H9 (cell line): ENCODE measurements at regions not wholly inside any gene's neighbourhood (a gene's known extent, or its start where the extent isn't known, plus 50 kb on each side); places are given as distances from the start of the nearest gene placed in this dataset.
A peak's percentile ranks its signal among the peaks of the same experiment; 100 is the strongest.

Experiments
- DNase-seq: peaks from one replicate; pipeline ENCODE4 v3.0.0-alpha.2; 2017
- H2AFZ ChIP-seq: one replicate; pipeline ENCODE4 v1.6.1; 2013; ENCODE audit warnings: mild to moderate bottlenecking, low read length, control low read depth, moderate library complexity
- H2AK5ac ChIP-seq: 2 replicates; pipeline ENCODE4 v1.6.1; 2013; ENCODE audit warnings: low read length, control low read depth, mixed read lengths; ENCODE audit not compliant: insufficient read length
- H2BK120ac ChIP-seq: one replicate; pipeline ENCODE4 v1.6.1; 2013; ENCODE audit warnings: low read depth, mild to moderate bottlenecking, low read length, control low read depth, inconsistent platforms; ENCODE audit not compliant: poor library complexity, severe bottlenecking
- H2BK12ac ChIP-seq: 2 replicates; pipeline ENCODE4 v1.6.1; 2013; ENCODE audit warnings: low read length, control low read depth, mixed read lengths, low read depth; ENCODE audit not compliant: insufficient read length
- H2BK15ac ChIP-seq: 2 replicates; pipeline ENCODE4 v1.6.1; 2013; ENCODE audit warnings: low read depth, low read length, control low read depth
- H2BK20ac ChIP-seq: one replicate; pipeline ENCODE4 v1.6.1; 2013; ENCODE audit warnings: low read depth, mild to moderate bottlenecking, low read length, control low read depth, inconsistent platforms; ENCODE audit not compliant: poor library complexity, severe bottlenecking
- H2BK5ac ChIP-seq: 2 replicates; pipeline ENCODE4 v1.6.1; 2013; ENCODE audit warnings: low read length, control low read depth, mixed read lengths; ENCODE audit not compliant: insufficient read length
- H3K14ac ChIP-seq: 2 replicates; pipeline ENCODE4 v1.6.1; 2013; ENCODE audit warnings: low read length, control low read depth; ENCODE audit not compliant: insufficient read depth
- H3K18ac ChIP-seq: 2 replicates; pipeline ENCODE4 v1.6.1; 2013; ENCODE audit warnings: low read depth, mild to moderate bottlenecking, mixed read lengths, low read length, control low read depth; ENCODE audit not compliant: insufficient read length
- H3K23ac ChIP-seq: 2 replicates; pipeline ENCODE4 v1.6.1; 2013; ENCODE audit warnings: low read length, control low read depth, mixed read lengths, low read depth; ENCODE audit not compliant: insufficient read length
- H3K23me2 ChIP-seq: 2 replicates; pipeline ENCODE4 v1.6.1; 2013; ENCODE audit warnings: low read depth, mild to moderate bottlenecking, mixed read lengths, low read length, control low read depth; ENCODE audit not compliant: insufficient read length, poor library complexity, severe bottlenecking
- H3K27ac ChIP-seq: 2 replicates; pipeline ENCODE4 v1.5.1; 2013; ENCODE audit warnings: low read length, control low read depth, mixed read lengths, low read depth; ENCODE audit not compliant: insufficient read length
- H3K27me3 ChIP-seq: 2 replicates; pipeline ENCODE4 v1.6.1; 2013; ENCODE audit warnings: low read length, control low read depth, inconsistent platforms; ENCODE audit not compliant: insufficient read depth
- H3K4ac ChIP-seq: 2 replicates; pipeline ENCODE4 v1.6.1; 2013; ENCODE audit warnings: low read depth, mild to moderate bottlenecking, control low read depth, inconsistent platforms, low read length, moderate library complexity
- H3K4me1 ChIP-seq: 2 replicates; pipeline ENCODE4 v1.6.1; 2013; ENCODE audit warnings: low read length, control low read depth, inconsistent platforms; ENCODE audit not compliant: insufficient read depth
- H3K4me2 ChIP-seq: 2 replicates; pipeline ENCODE4 v1.6.1; 2013; ENCODE audit warnings: low read length, control low read depth, mixed read lengths; ENCODE audit not compliant: insufficient read length, insufficient read depth
- H3K56ac ChIP-seq: 2 replicates; pipeline ENCODE4 v1.6.1; 2013; ENCODE audit warnings: low read depth, mild to moderate bottlenecking, mixed read lengths, low read length, control low read depth; ENCODE audit not compliant: insufficient read length
- H3K79me1 ChIP-seq: 2 replicates; pipeline ENCODE4 v1.6.1; 2013; ENCODE audit warnings: low read depth, mild to moderate bottlenecking, moderate library complexity, low read length, control low read depth, inconsistent platforms; ENCODE audit not compliant: insufficient read depth, poor library complexity, severe bottlenecking
- H3K79me2 ChIP-seq: 2 replicates; pipeline ENCODE4 v1.6.1; 2013; ENCODE audit warnings: low read length, control low read depth, inconsistent platforms; ENCODE audit not compliant: insufficient read depth
- H3K9ac ChIP-seq: 2 replicates; pipeline ENCODE4 v1.6.1; 2013; ENCODE audit warnings: low read length, control low read depth, mixed read lengths; ENCODE audit not compliant: insufficient read length; ENCODE audit errors: extremely low read depth
- H3K9me3 ChIP-seq: one replicate; pipeline ENCODE4 v1.6.1; 2013; ENCODE audit warnings: low read depth, low read length, inconsistent platforms; ENCODE audit not compliant: control insufficient read depth
- H3T11ph ChIP-seq: one replicate; pipeline ENCODE4 v1.6.1; 2013; ENCODE audit warnings: mild to moderate bottlenecking, low read length, control low read depth, inconsistent platforms
- H4K20me1 ChIP-seq: one replicate; pipeline ENCODE4 v1.6.1; 2013; ENCODE audit not compliant: control insufficient read depth, insufficient read length, insufficient read depth
- H4K5ac ChIP-seq: 2 replicates; pipeline ENCODE4 v1.6.1; 2013; ENCODE audit warnings: low read depth, mild to moderate bottlenecking, mixed read lengths, low read length, control low read depth; ENCODE audit not compliant: insufficient read length
- H4K8ac ChIP-seq: replicated peaks from 2 replicates; pipeline ENCODE4 v1.6.1; 2013; ENCODE audit warnings: low read length, control low read depth, mixed read lengths, low read depth; ENCODE audit not compliant: insufficient read length
- H4K91ac ChIP-seq: 2 replicates; pipeline ENCODE4 v1.6.1; 2013; ENCODE audit warnings: low read depth, mild to moderate bottlenecking, moderate library complexity, mixed read lengths, low read length, control low read depth; ENCODE audit not compliant: insufficient read length
- H3K27ac Mint-ChIP-seq, 3 experiments: 2 replicates in 2 of 3; 3 replicates in 1 of 3; pipeline ENCODE4 v1.8.0; 2020 to 2021; ENCODE audit warnings: mixed read lengths in 3 of 3, mild to moderate bottlenecking in 1 of 3, moderate library complexity in 1 of 3
- H3K27me3 Mint-ChIP-seq: 2 replicates; pipeline ENCODE4 v1.8.0; 2021; ENCODE audit warnings: low read depth, mild to moderate bottlenecking, moderate library complexity, mixed read lengths
- H3K36me3 Mint-ChIP-seq, 3 experiments: 2 replicates in 2 of 3; 3 replicates in 1 of 3; pipeline ENCODE4 v1.8.0; 2020 to 2021; ENCODE audit warnings: low read depth in 3 of 3, mixed read lengths in 3 of 3; ENCODE audit not compliant: insufficient read depth in 1 of 3
- H3K4me1 Mint-ChIP-seq, 2 experiments: 2 replicates each; pipeline ENCODE4 v1.8.0; 2020; ENCODE audit warnings: mixed read lengths in 2 of 2
- H3K4me3 Mint-ChIP-seq, 2 experiments: 2 replicates in 1 of 2; 3 replicates in 1 of 2; pipeline ENCODE4 v1.8.0; 2020 to 2021; ENCODE audit warnings: mild to moderate bottlenecking in 2 of 2, mixed read lengths in 2 of 2, moderate library complexity in 1 of 2
- H3K9me3 Mint-ChIP-seq, 2 experiments: 2 replicates in 1 of 2; 3 replicates in 1 of 2; pipeline ENCODE4 v1.8.0; 2020; ENCODE audit warnings: mild to moderate bottlenecking in 2 of 2, mixed read lengths in 2 of 2, moderate library complexity in 1 of 2
- CTCF ChIP-seq: fragments of 200-600 bp; sonication (generic); conservative IDR thresholded peaks from 3 replicates; pipeline ENCODE4 v1.8.0; 2021; ENCODE audit warnings: antibody characterized with exemption, mild to moderate bottlenecking
- WGBS: extraction: QIAGEN DNeasy Blood & Tissue Kit; methylation state at CpG from one replicate; pipeline ENCODE4 v1.1.7; 2013; ENCODE audit warnings: missing lambda C conversion rate, low lambda C conversion rate, mixed read lengths; ENCODE audit not compliant: insufficient read length; ENCODE audit errors: extremely low coverage; 5-methylcytosine and 5-hydroxymethylcytosine counted together

DNA sequence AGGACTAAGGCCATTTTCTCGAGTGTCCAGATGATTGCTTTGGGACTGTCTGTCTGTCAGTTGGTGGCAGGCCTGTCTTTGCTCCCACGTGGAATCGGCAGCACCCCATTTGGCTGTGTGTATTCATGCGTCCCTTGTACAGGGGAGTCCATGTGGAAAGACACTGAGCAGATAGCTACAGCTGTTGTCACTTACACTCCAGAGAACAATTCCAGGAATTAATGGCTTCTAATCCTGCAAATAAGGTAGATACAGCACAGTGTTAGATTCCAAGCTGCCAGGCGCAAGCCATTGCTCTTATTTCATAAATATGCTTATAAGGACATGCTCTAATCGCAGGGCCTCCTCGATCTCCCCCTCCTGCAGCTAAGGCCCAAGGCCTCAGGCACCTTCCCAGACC is 208.8 kb downstream of the VRK1 start:
- no peak overlapping the region for H2BK120ac ChIP-seq
- no peak overlapping the region for H4K5ac ChIP-seq
- no peaks in the 10 kb centered on the region for H3K27me3 ChIP-seq
- DNase-seq, result no peak
- no peak overlapping the region for H3K27ac ChIP-seq
- H2BK20ac ChIP-seq, result no peak overlapping the region
- Mint-ChIP-seq H3K27me3 (no peaks in the 10 kb centered on the region; the same call in none of the 2 replicates), H3K27ac (no peak overlapping the region), H3K4me1 (no peaks in the 10 kb centered on the region; a peak in 1 of 4 replicates), H3K4me3 (no peak overlapping the region), H3K36me3 (peaks cover 0 to 2% (median 0%) of the 10 kb centered on the region in 3 experiments; a peak in 1 of 7 replicates), H3K9me3 (peaks cover 2 to 4% of the 10 kb centered on the region in 2 experiments; a peak in 3 of 5 replicates)
- H2BK15ac ChIP-seq, result no peak overlapping the region
- H3K79me2 ChIP-seq, result no peaks in the 10 kb centered on the region
- H3K9ac ChIP-seq, result no peak overlapping the region
- H4K91ac ChIP-seq, result no peak overlapping the region
- no peaks in the 10 kb centered on the region for H3K23me2 ChIP-seq
- no peaks in the 10 kb centered on the region for H3K4me1 ChIP-seq
- no peak overlapping the region for H3K18ac ChIP-seq
- H3K79me1 ChIP-seq, result no peaks in the 10 kb centered on the region
- H3K4ac ChIP-seq, result no peak overlapping the region
- no peak overlapping the region for H4K8ac ChIP-seq
- no peak overlapping the region for H2BK12ac ChIP-seq
- no peaks in the 10 kb centered on the region for H3K9me3 ChIP-seq
- no peak overlapping the region for H3K56ac ChIP-seq
- H2AK5ac ChIP-seq, result no peak overlapping the region
- H2AFZ ChIP-seq, result no peak overlapping the region
- WGBS, result no CpG with 5 or more reads among the region's 7 CpGs
- no peak overlapping the region for H3K4me2 ChIP-seq
- H2BK5ac ChIP-seq, result no peak overlapping the region
- no peak overlapping the region for H3K23ac ChIP-seq
- H4K20me1 ChIP-seq, result no peaks in the 10 kb centered on the region
- no peak overlapping the region for H3T11ph ChIP-seq
- no peak for TF ChIP-seq CTCF
- peak overlapping the region; percentile 75; the same call in 1 of the 2 replicates for H3K14ac ChIP-seq
